Hypothalamus (tissue), 51 donors: ENCODE measurements at regions not wholly inside any gene's neighbourhood (a gene's known extent, or its start where the extent isn't known, plus 50 kb on each side); places are given as distances from the start of the nearest gene placed in this dataset.
A peak's percentile ranks its signal among the peaks of the same experiment; 100 is the strongest.

Experiments used
- DNase-seq, 51 donors: peaks; one replicate each; lab custom pipeline; 2025; lab: John Stamatoyannopoulos, UW

DNA sequence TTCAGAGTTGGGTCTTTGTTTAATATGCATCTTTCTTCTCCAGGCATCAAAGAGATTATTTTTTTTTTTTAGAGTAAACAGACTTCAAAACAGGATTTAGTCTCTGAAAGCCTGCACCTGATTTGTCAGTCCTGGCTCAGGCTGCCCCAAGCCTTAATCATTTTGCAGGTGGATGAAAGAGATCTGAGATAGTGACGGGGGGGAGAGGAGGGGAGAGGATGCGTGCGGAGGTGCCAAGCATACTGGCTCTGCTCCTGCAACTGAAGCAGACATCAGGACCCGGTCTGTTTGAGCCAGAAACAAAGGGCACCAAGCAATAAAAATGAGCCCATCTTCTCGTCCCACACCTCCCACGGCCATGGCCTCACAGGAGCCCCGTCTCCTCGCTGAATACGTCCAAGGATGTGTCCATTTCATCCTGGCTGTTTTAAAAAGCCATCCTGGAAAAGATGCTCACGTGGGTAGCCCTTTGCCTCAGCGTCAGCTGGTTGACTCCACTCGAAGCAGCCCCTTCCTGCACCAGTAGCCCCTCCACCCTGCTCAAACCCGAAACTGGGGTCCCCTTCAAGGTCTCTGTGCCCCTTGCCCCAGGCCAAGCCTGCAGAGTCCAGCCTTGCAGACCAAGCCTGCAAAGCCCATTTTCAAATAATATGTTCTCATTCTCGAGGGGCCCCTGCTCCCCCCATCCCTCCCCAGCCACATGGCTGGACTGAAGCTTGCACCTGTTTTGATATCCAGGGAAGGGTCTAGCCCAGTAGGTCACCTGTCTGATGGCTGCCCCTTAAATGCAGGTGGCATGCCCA lies 84.8 kb upstream of the TNRC6C start:
- DNase-seq = no peak

DNA sequence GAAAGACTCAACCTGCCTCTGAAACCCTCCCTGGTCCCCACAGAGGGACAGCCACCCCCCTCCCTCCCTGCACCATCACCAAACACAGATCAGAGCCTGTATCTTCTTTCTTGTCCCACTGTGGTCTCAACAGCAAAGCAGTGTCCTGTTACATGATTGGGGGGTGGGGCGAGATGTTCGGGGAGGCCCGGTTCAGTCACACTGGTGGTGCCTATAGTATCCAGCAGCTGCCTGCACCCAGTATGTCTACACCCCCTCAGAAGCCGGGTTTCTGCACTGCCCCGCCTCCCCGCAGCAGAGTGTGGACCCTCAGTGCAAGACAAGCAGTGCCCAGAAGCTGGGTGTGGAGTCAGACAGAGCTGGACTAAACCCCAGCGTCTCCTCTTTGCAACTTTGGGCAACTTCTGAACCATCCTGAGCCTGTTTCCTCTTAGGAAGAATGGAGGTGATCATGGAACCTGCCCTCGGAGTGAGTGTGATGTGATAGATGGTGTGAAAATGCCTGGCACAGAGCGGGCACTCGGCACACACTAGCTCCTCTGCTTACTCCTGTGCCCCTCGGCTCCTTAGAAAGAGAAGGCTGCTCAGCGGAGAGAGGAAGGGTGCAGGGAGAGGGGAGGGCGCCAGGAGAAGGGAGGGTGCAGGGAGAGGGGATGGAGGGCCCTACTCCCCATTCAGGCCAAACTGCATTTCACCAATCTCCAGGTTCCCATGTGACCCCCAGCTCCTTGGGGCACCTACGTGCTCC lies 84.0 kb upstream of the TNRC6C start:
- no peak for DNase-seq

DNA sequence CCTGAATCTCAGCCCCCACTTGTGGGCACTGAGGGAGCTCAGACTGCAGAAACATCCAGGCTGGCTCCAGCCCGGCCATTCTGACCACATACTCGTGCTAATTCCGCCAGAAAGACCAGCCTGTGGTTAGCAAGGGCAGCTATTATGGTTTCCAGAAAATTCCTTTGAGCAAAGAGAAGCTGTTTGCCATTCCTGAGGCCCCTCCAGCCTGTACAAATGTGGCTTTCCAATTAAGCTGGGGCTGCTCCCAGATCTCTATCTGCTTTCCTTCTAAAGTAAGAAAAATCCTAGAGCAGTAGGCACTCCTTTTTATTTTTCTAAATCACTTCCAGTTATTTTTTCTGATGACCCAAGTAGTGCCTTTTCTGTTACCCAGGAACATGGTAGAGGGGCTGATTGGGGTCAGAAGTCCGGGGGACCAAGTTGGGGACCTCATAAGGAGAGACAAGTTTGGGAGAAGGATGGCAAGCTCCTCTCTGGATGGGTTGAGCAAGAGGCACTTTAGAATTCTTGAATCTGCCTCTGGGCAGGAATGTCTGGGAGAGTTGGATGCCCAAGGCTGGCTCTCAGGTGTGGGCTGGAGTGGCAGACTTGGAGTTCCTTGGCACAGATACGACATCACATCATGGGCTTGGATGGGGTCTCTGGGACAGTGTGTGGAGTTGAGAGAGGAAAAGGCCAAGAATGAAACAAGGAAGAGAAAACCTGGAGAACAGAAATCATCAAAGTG lies 83.3 kb upstream of the TNRC6C start:
- DNase-seq = no peak

DNA sequence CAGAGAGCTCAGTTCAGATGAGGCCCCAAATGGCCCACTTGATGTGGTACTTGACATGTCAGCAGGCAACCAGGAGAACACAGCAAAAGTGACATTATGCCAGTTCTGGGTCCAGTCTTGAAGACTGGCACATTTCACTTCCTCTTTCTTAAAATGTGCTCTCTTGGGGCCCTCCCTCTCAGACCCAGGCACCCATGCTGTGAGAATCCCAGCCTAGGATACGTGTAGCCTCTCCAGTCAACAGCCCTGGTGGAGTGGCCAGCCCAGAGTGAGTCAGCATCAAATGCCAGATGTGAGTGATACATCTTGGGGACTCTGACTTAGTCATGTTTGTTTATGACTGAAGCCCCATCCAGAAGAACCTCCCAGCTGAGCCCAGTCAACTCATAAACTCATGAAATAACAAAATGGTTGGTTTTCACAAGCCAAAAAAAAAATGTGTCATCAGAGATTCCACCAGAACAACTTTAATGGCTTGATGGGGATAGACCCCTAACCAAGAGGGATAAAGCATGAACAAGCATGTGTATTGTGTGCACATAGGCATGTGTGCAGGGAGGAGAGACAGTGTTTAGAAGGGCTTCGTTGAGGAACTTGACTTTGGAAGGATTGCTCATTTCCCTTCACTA lies 82.5 kb upstream of the TNRC6C start:
- DNase-seq = no peak

DNA sequence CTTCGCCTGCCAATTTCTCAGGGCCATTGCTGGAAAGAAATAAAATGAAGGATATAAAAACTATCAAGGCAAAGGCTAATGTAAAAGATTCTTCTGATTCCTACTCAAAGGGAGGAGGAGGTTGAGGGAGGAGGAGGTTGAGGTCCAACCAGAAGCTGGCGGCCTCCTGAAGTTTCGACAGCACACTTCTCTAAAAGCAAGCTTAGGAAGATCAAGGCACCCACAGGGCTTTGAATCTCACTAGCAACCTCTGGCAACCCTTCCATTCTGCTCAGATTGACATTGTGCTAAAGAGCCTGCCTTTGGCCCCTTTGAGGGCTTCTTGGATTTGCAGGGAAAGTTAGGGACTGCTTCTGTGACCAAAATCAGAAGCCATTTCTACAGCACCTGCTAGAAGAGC lies 81.5 kb upstream of the TNRC6C start:
- no peak for DNase-seq

DNA sequence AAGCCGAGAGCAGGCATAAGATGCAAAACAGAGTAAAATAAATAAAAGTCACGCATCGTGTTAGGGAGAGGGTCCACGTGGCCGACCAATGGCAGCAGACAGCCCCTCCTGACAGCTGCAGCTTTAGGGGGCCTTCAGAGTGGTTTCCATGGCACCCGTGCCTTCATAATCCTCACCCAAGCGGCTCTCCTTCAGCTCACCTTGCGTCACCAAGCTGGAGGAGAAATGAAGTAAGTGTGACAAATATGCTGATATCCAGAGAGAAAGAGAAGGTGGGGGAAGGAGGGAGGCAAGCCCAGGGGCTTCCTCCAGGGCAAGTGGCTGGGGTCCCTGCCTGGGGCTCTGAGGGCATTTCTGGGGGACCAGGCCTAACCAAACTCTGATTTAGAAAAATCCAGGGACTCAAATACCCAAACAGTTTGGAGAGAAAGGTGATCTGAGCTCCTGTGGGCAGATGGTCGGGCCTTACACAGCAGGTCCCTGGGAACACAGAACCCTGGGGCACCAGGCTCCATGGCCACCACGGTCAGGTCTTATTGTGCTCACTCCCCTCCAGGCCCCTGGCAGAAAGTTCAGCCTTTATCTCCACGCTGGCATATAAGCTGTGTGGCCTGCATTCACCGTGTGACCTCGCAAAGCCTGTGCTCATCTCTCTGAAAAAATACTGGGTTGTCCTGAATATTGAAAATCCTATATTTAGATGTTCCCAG lies 80.7 kb upstream of the TNRC6C start:
- no peak for DNase-seq

DNA sequence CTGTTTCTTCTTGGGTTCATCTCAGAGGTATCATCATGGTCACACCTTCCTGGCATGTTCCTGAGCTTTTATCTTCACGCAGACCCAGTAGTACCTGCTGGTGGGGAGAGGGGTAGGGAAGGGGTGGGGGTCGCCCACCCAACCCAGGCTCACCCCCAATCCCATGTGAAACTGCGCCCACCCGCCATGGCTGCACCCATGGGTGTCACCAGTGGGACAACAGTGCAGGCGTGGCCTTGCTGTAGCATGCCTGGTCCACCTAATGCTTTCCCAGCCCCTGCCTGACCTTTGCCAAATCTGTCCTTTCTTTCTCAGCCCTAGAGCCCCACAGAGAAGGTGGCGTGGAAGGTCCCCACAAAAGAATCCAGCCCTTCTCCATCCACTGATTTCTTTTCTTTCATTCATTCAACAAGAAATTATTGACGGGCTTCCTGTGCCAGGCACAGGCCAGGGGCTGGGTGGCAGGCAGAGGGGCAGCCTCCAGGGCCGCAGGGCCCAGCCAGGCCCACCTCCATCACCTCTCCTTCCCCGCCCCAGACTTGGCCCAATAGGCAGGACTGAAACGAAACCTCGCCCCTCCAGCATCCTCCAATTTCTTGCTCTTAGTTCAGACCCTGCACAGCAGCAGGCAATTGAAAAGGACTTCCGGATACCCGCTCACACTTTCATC lies 79.1 kb upstream of the TNRC6C start:
- DNase-seq = no peak

DNA sequence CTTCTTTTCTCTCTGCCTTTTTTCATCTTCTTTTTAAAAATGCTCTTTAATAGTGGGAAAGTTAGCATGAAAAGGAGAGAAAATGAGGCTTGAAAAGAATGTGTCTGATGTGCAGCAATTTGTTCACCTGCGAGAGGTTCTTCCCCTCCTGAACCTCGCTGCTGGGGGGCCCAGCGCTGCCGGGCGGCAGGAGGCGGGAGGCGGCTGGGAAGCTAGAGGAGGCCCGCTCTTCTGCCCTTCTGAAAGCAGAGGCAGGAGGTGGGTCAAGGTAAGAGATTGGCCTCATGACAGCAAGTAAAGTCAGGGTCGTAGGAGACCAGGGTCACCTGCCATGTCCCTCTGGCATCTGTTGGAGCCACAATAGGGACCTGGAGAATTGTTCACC lies 78.6 kb upstream of the TNRC6C start:
- no peak for DNase-seq

DNA sequence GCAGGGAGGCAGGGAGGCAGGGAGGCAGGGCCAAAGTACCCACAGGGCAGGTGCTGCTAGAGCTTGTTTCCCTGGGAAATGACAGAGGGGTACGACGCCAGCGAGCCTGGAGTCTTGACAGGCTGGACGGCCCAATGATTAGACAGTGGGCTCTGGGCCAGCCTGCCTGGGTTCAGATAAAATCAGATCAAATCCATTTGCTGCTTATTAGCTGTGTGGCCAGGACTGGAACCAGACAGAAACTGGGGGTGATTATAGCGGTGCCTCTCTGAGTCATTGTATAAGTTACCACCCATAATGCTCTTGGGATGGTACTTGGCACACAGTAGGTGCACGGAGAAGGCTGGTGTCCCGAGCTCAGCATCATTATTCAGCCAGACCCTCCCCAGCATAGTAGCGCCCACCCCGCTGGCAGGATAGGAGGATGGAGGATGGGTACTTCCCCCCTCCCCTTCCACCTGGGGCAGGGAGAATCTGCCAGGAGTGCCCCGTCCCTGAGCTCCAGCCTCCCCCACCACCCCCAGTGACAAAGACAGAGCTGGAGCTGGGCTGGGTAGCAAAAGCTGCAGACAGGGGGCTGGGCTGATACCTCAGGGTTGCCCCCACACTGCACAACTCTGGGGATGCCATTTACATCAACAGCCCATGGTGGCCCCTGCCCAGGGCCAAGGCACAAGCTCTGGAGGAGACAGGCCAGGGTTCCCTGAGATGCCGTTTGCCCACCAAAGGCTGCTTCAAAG lies 77.6 kb upstream of the TNRC6C start:
- no peak for DNase-seq

DNA sequence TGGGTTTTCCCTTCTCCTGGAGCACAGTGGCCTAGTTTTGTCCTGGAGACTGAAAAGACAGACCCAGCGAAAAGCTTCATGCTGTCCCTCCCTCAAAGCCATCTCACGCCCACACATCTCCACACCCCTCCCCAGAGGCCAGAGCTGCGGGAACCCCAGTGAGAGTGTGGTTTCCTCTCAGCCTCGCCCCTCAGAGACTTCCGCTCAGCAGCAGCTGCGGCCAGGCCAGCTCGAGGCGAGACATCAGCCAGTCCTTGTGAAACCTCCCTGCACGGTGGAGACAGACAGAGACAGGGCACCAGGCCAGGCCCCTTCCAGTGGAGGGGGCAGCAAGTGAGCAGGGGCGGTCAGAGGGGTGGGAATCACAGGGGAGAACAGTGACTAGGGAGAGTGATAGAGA lies 77.0 kb upstream of the TNRC6C start:
- DNase-seq = peak in 35 of 51 donors; percentile 9 to 61 (median 33)

DNA sequence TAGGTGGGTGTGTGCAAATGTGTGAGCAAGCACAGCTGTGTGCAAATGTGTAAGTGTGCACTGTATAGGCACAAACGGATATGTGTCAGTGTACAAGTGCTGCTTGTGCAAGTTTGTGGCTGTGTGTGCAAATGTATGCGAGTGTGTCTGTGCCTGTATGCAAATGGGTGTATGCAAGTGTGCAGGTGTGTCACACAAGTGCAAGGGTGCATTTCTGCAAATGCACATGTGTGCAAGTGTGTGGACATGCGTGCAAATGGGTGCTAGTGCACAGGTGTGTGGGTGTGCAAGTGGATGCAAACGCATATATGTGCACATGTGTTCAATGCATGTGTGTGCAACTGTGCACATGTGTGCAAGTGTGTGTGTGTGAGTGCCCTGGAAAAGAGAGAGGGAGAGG lies 76.5 kb upstream of the TNRC6C start:
- DNase-seq = no peak

DNA sequence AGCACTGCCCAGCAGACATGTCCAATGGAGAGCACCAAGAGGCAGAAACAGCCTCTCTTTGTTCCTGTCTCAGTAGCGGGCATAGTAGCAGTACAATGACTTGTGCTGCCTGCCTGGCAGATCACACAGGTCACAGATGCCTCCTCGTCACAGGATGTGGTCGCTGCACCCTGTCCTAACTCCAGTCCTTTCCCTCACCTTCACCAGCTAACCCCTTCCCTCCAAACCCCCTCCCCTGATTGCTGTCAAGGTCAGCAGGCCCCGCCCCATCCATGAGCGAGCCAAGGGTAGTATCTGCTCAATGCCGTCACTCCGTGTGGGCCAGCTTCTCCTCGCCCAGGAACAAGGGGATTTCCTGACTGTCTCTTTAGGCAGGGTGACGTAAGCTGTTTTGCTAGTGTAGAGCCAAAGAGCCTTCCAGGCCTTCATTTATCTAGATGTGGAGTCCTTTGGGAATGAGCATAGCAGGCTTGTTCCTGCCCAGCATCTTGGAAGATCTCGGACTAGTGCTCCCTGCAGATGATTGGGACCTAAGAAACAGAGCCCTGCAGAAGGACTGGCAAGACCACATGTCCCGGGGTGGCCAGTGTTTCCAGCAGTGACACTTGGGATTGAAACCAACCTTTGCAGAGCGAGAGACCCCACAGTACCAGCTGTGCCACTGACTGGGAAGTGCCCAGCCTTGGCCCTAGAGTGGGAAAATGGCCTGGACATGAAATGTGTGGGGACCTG lies 75.9 kb upstream of the TNRC6C start:
- peak in 28 of 51 donors; percentile 15 to 79 (median 48) for DNase-seq

DNA sequence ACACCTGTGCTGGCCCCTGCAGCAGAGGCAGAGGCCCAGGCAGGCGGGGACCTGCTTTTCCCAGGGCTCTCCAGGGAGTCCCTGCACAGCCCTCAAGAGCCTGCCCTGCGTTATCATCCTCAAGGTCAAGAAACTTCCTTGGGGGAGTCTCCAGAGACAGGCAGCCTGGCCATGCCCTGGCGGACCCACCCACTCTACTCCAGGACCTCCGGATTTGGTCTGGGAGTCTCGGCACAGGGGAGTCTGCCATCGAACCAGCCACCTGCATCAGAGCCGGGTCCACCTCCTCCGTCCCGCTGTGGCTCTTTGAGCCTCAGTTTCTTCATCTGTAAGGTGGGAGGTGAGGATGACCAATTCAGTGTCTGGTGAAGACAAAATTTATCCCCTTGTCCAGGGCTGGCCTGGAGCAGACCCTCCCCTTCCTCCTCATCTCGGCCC lies 75.3 kb upstream of the TNRC6C start:
- DNase-seq = no peak

DNA sequence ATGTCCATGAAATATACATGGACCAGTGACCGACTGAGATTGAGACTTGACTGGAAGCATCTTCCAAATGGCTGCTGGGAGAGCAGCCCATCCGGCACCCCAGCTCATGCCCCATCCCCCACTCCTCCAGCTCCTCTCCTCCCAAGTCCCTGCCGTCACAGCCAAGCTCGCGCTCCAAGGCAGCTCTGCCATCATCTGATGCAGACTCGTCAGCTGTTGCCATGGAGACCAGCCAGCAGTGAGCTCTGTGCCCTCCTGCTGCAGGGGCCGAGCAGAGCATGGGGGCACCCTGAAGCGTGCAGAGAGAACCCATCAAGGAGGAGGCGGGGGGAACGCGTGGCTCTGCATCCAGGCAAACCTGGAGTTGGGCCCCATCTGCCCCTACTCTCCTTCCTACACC lies 74.5 kb upstream of the TNRC6C start:
- DNase-seq = peak; percentile 25 to 94 (median 84)

DNA sequence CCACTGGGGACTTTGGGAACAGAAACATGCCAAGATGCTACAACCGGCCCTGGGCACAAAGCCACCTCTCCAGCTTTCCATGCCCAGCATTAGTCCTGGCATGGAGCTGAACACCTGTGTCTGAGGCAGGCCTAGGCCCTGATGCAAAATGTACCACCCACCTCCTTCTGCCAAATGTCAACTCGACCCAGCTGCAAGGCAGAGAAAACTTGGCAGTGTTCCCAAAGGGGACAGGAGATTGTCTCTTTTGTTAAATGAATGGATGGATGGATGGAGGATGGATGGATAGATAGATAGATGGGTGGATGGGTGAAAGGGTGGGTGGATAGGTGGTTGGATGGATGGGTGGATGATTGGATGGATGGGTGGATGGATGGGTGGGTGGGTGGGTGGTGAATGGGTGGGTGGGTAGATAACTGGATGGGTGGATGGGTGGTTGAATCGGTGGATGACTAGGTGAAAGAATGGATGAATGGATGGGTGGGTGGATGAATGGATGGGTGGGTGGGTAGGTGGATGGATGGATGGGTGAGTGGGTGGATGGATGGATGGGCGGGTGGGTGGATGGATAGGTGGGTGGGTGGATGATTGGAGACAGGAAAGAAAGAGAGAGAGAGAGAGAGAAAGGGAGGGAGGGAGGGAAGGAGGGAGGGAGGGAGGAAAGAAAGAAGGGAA lies 73.4 kb upstream of the TNRC6C start:
- no peak for DNase-seq

DNA sequence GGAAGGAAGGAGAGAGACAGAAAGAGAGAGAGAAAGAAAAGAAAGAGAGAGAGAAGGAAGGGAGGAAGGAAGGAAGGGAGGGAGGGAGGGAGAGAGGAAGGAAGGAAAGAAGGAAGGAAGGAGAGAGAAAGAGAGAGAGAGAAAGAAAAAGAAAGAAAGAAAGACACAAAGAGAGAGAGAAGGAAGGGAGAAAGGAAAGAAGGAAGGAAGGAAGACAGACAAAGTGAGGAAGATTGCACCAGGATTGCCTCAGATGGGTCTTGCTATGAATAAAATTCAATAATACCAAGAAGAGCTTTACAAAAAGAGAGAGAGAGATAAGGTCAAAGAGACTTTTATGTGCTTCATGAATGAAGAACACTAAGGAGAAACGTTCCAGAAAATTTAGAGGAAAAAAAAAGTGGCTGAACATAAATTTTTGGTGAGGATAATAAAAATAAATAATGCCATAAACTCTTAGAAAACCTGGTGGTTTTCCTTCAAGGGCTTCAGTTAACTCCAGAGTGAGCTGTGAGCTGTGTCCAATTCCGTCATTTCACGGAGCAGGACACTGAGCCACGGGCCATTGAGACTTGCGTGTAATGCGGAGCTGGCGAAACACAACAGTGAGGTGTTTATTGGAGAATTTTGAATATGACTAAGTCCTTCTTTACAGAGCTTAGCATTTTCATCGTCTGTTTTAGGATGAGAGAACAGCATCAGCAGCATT lies 72.7 kb upstream of the TNRC6C start:
- DNase-seq = no peak

DNA sequence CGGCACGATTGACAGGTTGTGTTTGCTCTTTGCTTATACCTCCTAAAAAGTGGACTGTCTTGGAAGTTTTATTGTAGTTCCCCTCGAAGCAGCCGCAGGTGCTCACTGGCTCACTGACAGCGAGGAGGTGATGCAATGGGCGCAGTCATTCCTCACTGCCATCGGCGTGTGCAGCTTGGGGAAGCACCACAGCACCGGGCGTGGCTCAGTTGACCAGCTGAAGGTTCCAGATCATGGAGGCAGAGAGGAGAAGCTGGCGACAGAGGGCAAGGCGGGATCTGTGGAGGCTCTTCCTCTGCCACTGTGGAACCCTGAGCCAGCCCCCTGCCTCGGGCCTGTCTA lies 72.1 kb upstream of the TNRC6C start:
- no peak for DNase-seq
